Activated CD8-positive, alpha-beta T cell treated with anti-CD3 and anti-CD28 coated beads for 36 hours (primary cell): ENCODE measurements at regions not wholly inside any gene's neighbourhood (a gene's known extent, or its start where the extent isn't known, plus 50 kb on each side); places are given as distances from the start of the nearest gene placed in this dataset.

Source experiments
- ATAC-seq: fragments of 200-7000 bp; cut with Tn5 transposase; one replicate; pipeline ENCODE4 v1.10.0; 2021; ENCODE audit warnings: mild to moderate bottlenecking, moderate library complexity
- CTCF ChIA-PET: fragments of 350-600 bp; sonication (Branson Sonifier 250); formaldehyde crosslinking; loops from one replicate; lab custom pipeline; 2021; ENCODE audit warnings: antibody characterized with exemption; lab: Charles Lee
- POLR2A ChIA-PET: fragments of 350-600 bp; sonication (Branson Sonifier 250); formaldehyde crosslinking; loops from one replicate; lab custom pipeline; 2021; ENCODE audit warnings: antibody characterized with exemption; lab: Charles Lee
- DNase-seq: peaks from one replicate; pipeline ENCODE4 v3.0.0-alpha.2; 2020
- H3K27ac Mint-ChIP-seq: one replicate; pipeline ENCODE4 v1.8.0; 2021; ENCODE audit warnings: mild to moderate bottlenecking, mixed read lengths
- H3K27me3 Mint-ChIP-seq: one replicate; pipeline ENCODE4 v1.8.0; 2021; ENCODE audit warnings: mixed read lengths
- H3K36me3 Mint-ChIP-seq: one replicate; pipeline ENCODE4 v1.8.0; 2021; ENCODE audit warnings: low read depth, mixed read lengths
- H3K4me1 Mint-ChIP-seq: one replicate; pipeline ENCODE4 v1.8.0; 2021; ENCODE audit warnings: low read depth, mixed read lengths
- H3K4me3 Mint-ChIP-seq: one replicate; pipeline ENCODE4 v1.8.0; 2021; ENCODE audit warnings: mild to moderate bottlenecking, moderate library complexity, mixed read lengths
- H3K9me3 Mint-ChIP-seq: one replicate; pipeline ENCODE4 v1.8.0; 2021; ENCODE audit warnings: mixed read lengths
- CTCF ChIP-seq: fragments of 200-600 bp; IDR thresholded peaks from one replicate; pipeline ENCODE4 v1.8.0; 2022; ENCODE audit warnings: antibody characterized with exemption, mild to moderate bottlenecking
- intact Hi-C: fragments of 100-400 bp; cut with micrococcal nuclease; formaldehyde crosslinking; loops from one replicate; pipeline ENCODE4 v1.10.0; 2022

- no peak for TF ChIP-seq CTCF
- Mint-ChIP-seq H3K4me3 (no peak overlapping the region), H3K4me1 (no peaks in the 10 kb centered on the region), H3K27ac (no peak overlapping the region), H3K27me3 (no peaks in the 10 kb centered on the region), H3K36me3 (no peaks in the 10 kb centered on the region), H3K9me3 (no peaks in the 10 kb centered on the region)
- intact Hi-C loops, result no loop called here
- ChIA-PET POLR2A (no interaction called here), CTCF (no interaction called here)
- no peak for DNase-seq
- no peak for ATAC-seq
Measured at GRCh38 chr4:176558661-176559060, 234.1 kb downstream of the VEGFC start.

GRCh38 chr4:176561368-176561767 lies 231.4 kb downstream of the VEGFC start:
- intact Hi-C loops, result no loop called here
- Mint-ChIP-seq H3K4me1 (no peaks in the 10 kb centered on the region), H3K27ac (no peak overlapping the region), H3K27me3 (no peaks in the 10 kb centered on the region), H3K9me3 (no peaks in the 10 kb centered on the region), H3K36me3 (no peaks in the 10 kb centered on the region), H3K4me3 (no peak overlapping the region)
- ATAC-seq (no peak), DNase-seq (no peak)
- ChIA-PET CTCF (no interaction called here), POLR2A (no interaction called here)
- no peak for TF ChIP-seq CTCF

- DNase-seq, result no peak
- intact Hi-C loops, result no loop called here
- H3K27me3 Mint-ChIP-seq, result no peaks in the 10 kb centered on the region
Measured at GRCh38 chr4:176563591-176563990, 229.1 kb downstream of the VEGFC start.

GRCh38 chr4:176565049-176565448 lies 227.7 kb downstream of the VEGFC start:
- H3K27me3 Mint-ChIP-seq, result no peaks in the 10 kb centered on the region
- no peak overlapping the region for H3K27ac Mint-ChIP-seq
- no peak for TF ChIP-seq CTCF
- ChIA-PET CTCF (no interaction called here), POLR2A (no interaction called here)
- DNase-seq, result no peak
- H3K4me1 Mint-ChIP-seq, result no peaks in the 10 kb centered on the region
- intact Hi-C loops, result no loop called here
- ATAC-seq, result no peak
- no peaks in the 10 kb centered on the region for H3K36me3 Mint-ChIP-seq
- H3K4me3 Mint-ChIP-seq, result no peak overlapping the region
- no peaks in the 10 kb centered on the region for H3K9me3 Mint-ChIP-seq

More at GRCh38 chr4:176563591-176563990, 229.1 kb downstream of the VEGFC start:
- no peaks in the 10 kb centered on the region for H3K9me3 Mint-ChIP-seq
- no peak for ATAC-seq
- no peak overlapping the region for H3K27ac Mint-ChIP-seq
- no peak overlapping the region for H3K4me3 Mint-ChIP-seq
- H3K36me3 Mint-ChIP-seq, result no peaks in the 10 kb centered on the region
- no peak for TF ChIP-seq CTCF
- ChIA-PET CTCF (no interaction called here), POLR2A (no interaction called here)
- H3K4me1 Mint-ChIP-seq, result no peaks in the 10 kb centered on the region

- Mint-ChIP-seq H3K4me1 (no peaks in the 10 kb centered on the region), H3K4me3 (no peak overlapping the region), H3K27ac (no peak overlapping the region), H3K36me3 (no peaks in the 10 kb centered on the region), H3K27me3 (no peaks in the 10 kb centered on the region), H3K9me3 (no peaks in the 10 kb centered on the region)
- ATAC-seq (no peak), DNase-seq (no peak)
- ChIA-PET POLR2A (no interaction called here), CTCF (no interaction called here)
- intact Hi-C loops, result no loop called here
- no peak for TF ChIP-seq CTCF
Measured at GRCh38 chr4:176566769-176567168, 226.0 kb downstream of the VEGFC start.
